ENCODE measurements at regions not wholly inside any gene's neighbourhood (a gene's known extent, or its start where the extent isn't known, plus 50 kb on each side); places are given as distances from the start of the nearest gene placed in this dataset.

DNA sequence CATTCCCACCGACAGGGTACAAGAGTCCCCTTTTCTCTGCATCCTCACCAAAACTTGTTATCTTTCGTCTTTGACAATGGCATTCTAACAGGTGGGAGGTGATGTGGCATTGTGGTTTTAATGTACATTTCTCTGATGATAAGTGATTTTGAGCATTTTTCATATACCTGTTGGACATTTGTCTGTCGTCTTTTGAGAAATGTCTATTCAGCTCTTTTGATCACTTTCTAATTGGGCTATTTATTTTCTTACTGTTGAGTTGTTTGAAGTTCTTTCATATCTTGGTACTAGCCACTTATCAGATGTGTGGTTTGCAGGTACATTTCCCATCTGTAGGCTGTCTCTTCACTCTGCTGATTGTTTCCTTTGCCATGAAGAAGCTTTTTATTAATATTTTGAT, 219.0 kb upstream of the SOX1 start (continued):
- TF ChIP-seq PHF8 (conservative IDR thresholded peaks at IDR 0.05; ENCODE audit: low read depth, low read length), result no peak
- TF ChIP-seq CHD7 (IDR thresholded peaks at IDR 0.05; ENCODE audit: insufficient replicate concordance, low read length), result no peak
- no peak for TF ChIP-seq BCL11A (IDR thresholded peaks at IDR 0.05; ENCODE audit: low read depth in 2 of 2, low read length in 2 of 2)
